ENCODE measurements at regions not wholly inside any gene's neighbourhood (a gene's known extent, or its start where the extent isn't known, plus 50 kb on each side); places are given as distances from the start of the nearest gene placed in this dataset.

DNA sequence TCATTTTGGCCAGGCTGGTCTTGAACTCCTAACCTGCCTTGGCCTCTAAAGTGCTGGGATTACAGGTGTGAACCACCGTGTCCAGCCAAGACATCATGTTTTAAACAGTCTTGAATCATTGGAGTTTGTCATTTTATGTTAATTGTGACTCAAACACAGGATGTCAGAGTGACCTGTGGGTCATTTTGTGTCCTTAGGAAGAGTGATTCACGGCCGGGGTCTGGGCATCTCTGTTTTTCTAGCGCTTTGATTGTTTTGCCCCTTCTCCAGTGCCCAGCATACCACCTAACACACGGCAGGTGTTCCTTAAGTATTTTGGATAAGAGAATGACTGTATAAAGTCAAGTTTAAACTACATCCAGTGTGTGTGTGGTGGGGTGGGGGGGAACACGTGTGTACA is 183.7 kb upstream of the KLF6 start:
- no peak overlapping the region for H3K9ac ChIP-seq (ENCODE audit: low read length in 5 of 5)
- H3K36me3 ChIP-seq (ENCODE audit: control insufficient read depth in 5 of 5, insufficient read depth in 5 of 5, low read length in 5 of 5), result no peaks in the 10 kb centered on the region
- no peak overlapping the region for H3K27ac ChIP-seq (ENCODE audit: low read depth, low read length)
- no peaks in the 10 kb centered on the region for H3K9me3 ChIP-seq (ENCODE audit: control insufficient read depth in 5 of 5, low read length in 5 of 5)
- H3K4me3 ChIP-seq (ENCODE audit: low read depth in 1 of 5, low read length in 5 of 5), result no peak overlapping the region
- H3K4me1 ChIP-seq (ENCODE audit: control insufficient read depth in 5 of 5, insufficient read depth in 5 of 5, low read length in 5 of 5), result peaks cover 0 to 15% (median 7%) of the 10 kb centered on the region in 5 donors
- H3K27me3 ChIP-seq (ENCODE audit: control insufficient read depth in 5 of 5, insufficient read depth in 4 of 5, low read length in 5 of 5), result no peaks in the 10 kb centered on the region

DNA sequence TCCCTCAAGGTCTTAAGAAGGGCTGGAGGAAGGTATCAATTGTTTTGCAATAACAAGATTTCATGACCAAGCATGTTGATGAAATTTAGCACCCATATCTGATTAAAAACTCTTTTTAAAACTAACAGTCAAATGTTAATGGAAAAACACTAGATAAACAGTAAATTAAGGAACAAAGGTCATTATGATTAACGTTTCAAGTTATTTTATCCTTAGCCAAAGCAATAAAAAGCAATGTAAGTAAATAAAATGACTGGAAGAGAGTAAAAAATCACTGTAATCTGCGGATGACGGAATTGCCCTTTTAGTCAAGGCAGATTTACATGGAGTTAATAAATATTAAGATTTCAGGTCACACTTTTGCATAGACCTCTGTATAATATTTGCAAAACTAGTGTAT is 179.5 kb upstream of the KLF6 start:
- H3K36me3 ChIP-seq (ENCODE audit: control insufficient read depth in 5 of 5, insufficient read depth in 5 of 5, low read length in 5 of 5), result no peaks in the 10 kb centered on the region
- H3K27me3 ChIP-seq (ENCODE audit: control insufficient read depth in 5 of 5, insufficient read depth in 4 of 5, low read length in 5 of 5), result no peaks in the 10 kb centered on the region
- H3K9ac ChIP-seq (ENCODE audit: low read length in 5 of 5), result no peak overlapping the region
- H3K27ac ChIP-seq (ENCODE audit: low read depth, low read length), result no peak overlapping the region
- peaks cover 0 to 12% (median 0%) of the 10 kb centered on the region in 5 donors for H3K4me1 ChIP-seq (ENCODE audit: control insufficient read depth in 5 of 5, insufficient read depth in 5 of 5, low read length in 5 of 5)
- H3K4me3 ChIP-seq (ENCODE audit: low read depth in 1 of 5, low read length in 5 of 5), result no peak overlapping the region
- no peaks in the 10 kb centered on the region for H3K9me3 ChIP-seq (ENCODE audit: control insufficient read depth in 5 of 5, low read length in 5 of 5)

GRCh38 chr10:3963191-3963673 is 178.2 kb upstream of the KLF6 start:
- Histone ChIP-seq H3K4me1 (ENCODE audit: control insufficient read depth in 5 of 5, insufficient read depth in 5 of 5, low read length in 5 of 5) (peaks cover 0 to 12% (median 0%) of the 10 kb centered on the region in 5 donors), H3K9me3 (ENCODE audit: control insufficient read depth in 5 of 5, low read length in 5 of 5) (no peaks in the 10 kb centered on the region), H3K27me3 (ENCODE audit: control insufficient read depth in 5 of 5, insufficient read depth in 4 of 5, low read length in 5 of 5) (no peaks in the 10 kb centered on the region), H3K27ac (ENCODE audit: low read depth, low read length) (no peak overlapping the region), H3K36me3 (ENCODE audit: control insufficient read depth in 5 of 5, insufficient read depth in 5 of 5, low read length in 5 of 5) (no peaks in the 10 kb centered on the region), H3K4me3 (ENCODE audit: low read depth in 1 of 5, low read length in 5 of 5) (no peak overlapping the region), H3K9ac (ENCODE audit: low read length in 5 of 5) (no peak overlapping the region)

- Histone ChIP-seq H3K9me3 (ENCODE audit: control insufficient read depth in 5 of 5, low read length in 5 of 5) (no peaks in the 10 kb centered on the region), H3K4me1 (ENCODE audit: control insufficient read depth in 5 of 5, insufficient read depth in 5 of 5, low read length in 5 of 5) (peaks cover 0 to 12% (median 0%) of the 10 kb centered on the region in 5 donors), H3K4me3 (ENCODE audit: low read depth in 1 of 5, low read length in 5 of 5) (no peak overlapping the region), H3K36me3 (ENCODE audit: control insufficient read depth in 5 of 5, insufficient read depth in 5 of 5, low read length in 5 of 5) (no peaks in the 10 kb centered on the region), H3K27ac (ENCODE audit: low read depth, low read length) (no peak overlapping the region), H3K27me3 (ENCODE audit: control insufficient read depth in 5 of 5, insufficient read depth in 4 of 5, low read length in 5 of 5) (no peaks in the 10 kb centered on the region), H3K9ac (ENCODE audit: low read length in 5 of 5) (no peak overlapping the region)
These were observed 176.1 kb upstream of the KLF6 start for GRCh38 chr10:3961082-3961481.

- peaks cover 0 to 12% (median 0%) of the 10 kb centered on the region in 5 donors for H3K4me1 ChIP-seq (ENCODE audit: control insufficient read depth in 5 of 5, insufficient read depth in 5 of 5, low read length in 5 of 5)
- no peak overlapping the region for H3K4me3 ChIP-seq (ENCODE audit: low read depth in 1 of 5, low read length in 5 of 5)
- H3K36me3 ChIP-seq (ENCODE audit: control insufficient read depth in 5 of 5, insufficient read depth in 5 of 5, low read length in 5 of 5), result no peaks in the 10 kb centered on the region
- H3K27me3 ChIP-seq (ENCODE audit: control insufficient read depth in 5 of 5, insufficient read depth in 4 of 5, low read length in 5 of 5), result no peaks in the 10 kb centered on the region
- no peak overlapping the region for H3K27ac ChIP-seq (ENCODE audit: low read depth, low read length)
- H3K9me3 ChIP-seq (ENCODE audit: control insufficient read depth in 5 of 5, low read length in 5 of 5), result no peaks in the 10 kb centered on the region
- no peak overlapping the region for H3K9ac ChIP-seq (ENCODE audit: low read length in 5 of 5)
These were observed 175.5 kb upstream of the KLF6 start for GRCh38 chr10:3960496-3960895.

DNA sequence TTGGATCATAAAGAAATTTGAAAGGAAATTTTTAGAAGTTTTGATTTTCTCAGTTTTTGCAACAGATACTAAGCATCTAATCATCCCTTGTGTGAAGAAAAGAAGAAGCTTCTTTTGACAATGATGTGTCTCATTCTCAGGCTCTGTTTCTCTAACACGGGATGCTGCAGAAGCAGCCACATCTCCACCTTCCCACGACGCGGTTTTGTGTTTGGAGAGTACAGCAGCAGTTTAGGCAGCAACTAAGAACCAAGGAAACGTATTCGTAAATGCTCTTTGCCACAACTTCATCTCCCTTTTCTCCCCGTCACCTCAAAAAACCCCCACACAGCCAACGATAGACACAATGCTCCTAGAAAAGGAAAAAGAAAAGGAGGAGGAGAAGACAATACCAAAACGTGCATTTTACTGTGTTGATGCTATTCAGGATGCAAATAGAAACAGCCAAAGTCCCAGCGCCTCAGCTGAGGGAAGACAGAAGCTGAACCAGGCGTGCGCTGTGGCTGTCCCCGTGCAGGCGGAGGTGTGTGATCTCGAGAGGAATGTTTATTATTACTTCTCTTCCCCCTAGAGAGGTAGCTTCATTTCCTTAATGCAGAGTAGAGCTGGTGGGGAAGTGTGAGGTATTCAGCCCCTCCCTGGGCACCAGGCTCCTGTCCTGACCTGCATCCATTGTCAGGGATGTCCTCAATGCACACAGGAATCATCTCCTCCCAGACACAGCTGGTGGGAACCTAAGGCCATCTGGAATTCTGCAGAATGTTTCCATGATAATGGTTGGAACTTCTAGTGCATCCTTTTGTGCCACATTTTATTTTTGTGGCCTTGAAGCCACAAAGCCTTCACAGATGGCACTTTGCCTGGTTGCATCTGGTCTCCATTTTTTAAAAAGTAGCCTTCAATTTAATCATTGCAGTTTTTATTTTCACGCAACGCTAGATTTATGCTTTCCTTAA is 174.6 kb upstream of the KLF6 start:
- no peak overlapping the region for H3K9ac ChIP-seq (ENCODE audit: low read length in 5 of 5)
- peaks cover 0 to 12% (median 0%) of the 10 kb centered on the region in 5 donors for H3K4me1 ChIP-seq (ENCODE audit: control insufficient read depth in 5 of 5, insufficient read depth in 5 of 5, low read length in 5 of 5)
- H3K4me3 ChIP-seq (ENCODE audit: low read depth in 1 of 5, low read length in 5 of 5), result no peak overlapping the region
- H3K27ac ChIP-seq (ENCODE audit: low read depth, low read length), result no peak overlapping the region
- H3K27me3 ChIP-seq (ENCODE audit: control insufficient read depth in 5 of 5, insufficient read depth in 4 of 5, low read length in 5 of 5), result no peaks in the 10 kb centered on the region
- no peaks in the 10 kb centered on the region for H3K36me3 ChIP-seq (ENCODE audit: control insufficient read depth in 5 of 5, insufficient read depth in 5 of 5, low read length in 5 of 5)
- H3K9me3 ChIP-seq (ENCODE audit: control insufficient read depth in 5 of 5, low read length in 5 of 5), result no peaks in the 10 kb centered on the region

GRCh38 chr10:3958472-3958996 is 173.5 kb upstream of the KLF6 start:
- Histone ChIP-seq H3K27me3 (ENCODE audit: control insufficient read depth in 5 of 5, insufficient read depth in 4 of 5, low read length in 5 of 5) (no peaks in the 10 kb centered on the region), H3K36me3 (ENCODE audit: control insufficient read depth in 5 of 5, insufficient read depth in 5 of 5, low read length in 5 of 5) (no peaks in the 10 kb centered on the region), H3K4me1 (ENCODE audit: control insufficient read depth in 5 of 5, insufficient read depth in 5 of 5, low read length in 5 of 5) (peaks cover 0 to 12% (median 0%) of the 10 kb centered on the region in 5 donors), H3K27ac (ENCODE audit: low read depth, low read length) (no peak overlapping the region), H3K4me3 (ENCODE audit: low read depth in 1 of 5, low read length in 5 of 5) (no peak overlapping the region), H3K9ac (ENCODE audit: low read length in 5 of 5) (no peak overlapping the region), H3K9me3 (ENCODE audit: control insufficient read depth in 5 of 5, low read length in 5 of 5) (no peaks in the 10 kb centered on the region)

GRCh38 chr10:3955955-3956617 is 171.1 kb upstream of the KLF6 start:
- Histone ChIP-seq H3K4me1 (ENCODE audit: control insufficient read depth in 5 of 5, insufficient read depth in 5 of 5, low read length in 5 of 5) (peaks cover 0 to 6% (median 0%) of the 10 kb centered on the region in 5 donors), H3K27ac (ENCODE audit: low read depth, low read length) (no peak overlapping the region), H3K9ac (ENCODE audit: low read length in 5 of 5) (no peak overlapping the region), H3K27me3 (ENCODE audit: control insufficient read depth in 5 of 5, insufficient read depth in 4 of 5, low read length in 5 of 5) (no peaks in the 10 kb centered on the region), H3K9me3 (ENCODE audit: control insufficient read depth in 5 of 5, low read length in 5 of 5) (no peaks in the 10 kb centered on the region), H3K4me3 (ENCODE audit: low read depth in 1 of 5, low read length in 5 of 5) (no peak overlapping the region), H3K36me3 (ENCODE audit: control insufficient read depth in 5 of 5, insufficient read depth in 5 of 5, low read length in 5 of 5) (no peaks in the 10 kb centered on the region)

- no peaks in the 10 kb centered on the region for H3K27me3 ChIP-seq (ENCODE audit: control insufficient read depth in 5 of 5, insufficient read depth in 4 of 5, low read length in 5 of 5)
- no peak overlapping the region for H3K4me3 ChIP-seq (ENCODE audit: low read depth in 1 of 5, low read length in 5 of 5)
- H3K9ac ChIP-seq (ENCODE audit: low read length in 5 of 5), result no peak overlapping the region
- no peak overlapping the region for H3K27ac ChIP-seq (ENCODE audit: low read depth, low read length)
- H3K4me1 ChIP-seq (ENCODE audit: control insufficient read depth in 5 of 5, insufficient read depth in 5 of 5, low read length in 5 of 5), result peaks cover 0 to 6% (median 0%) of the 10 kb centered on the region in 5 donors
- H3K36me3 ChIP-seq (ENCODE audit: control insufficient read depth in 5 of 5, insufficient read depth in 5 of 5, low read length in 5 of 5), result no peaks in the 10 kb centered on the region
- no peaks in the 10 kb centered on the region for H3K9me3 ChIP-seq (ENCODE audit: control insufficient read depth in 5 of 5, low read length in 5 of 5)
These were observed 170.5 kb upstream of the KLF6 start for GRCh38 chr10:3955493-3955892.

DNA sequence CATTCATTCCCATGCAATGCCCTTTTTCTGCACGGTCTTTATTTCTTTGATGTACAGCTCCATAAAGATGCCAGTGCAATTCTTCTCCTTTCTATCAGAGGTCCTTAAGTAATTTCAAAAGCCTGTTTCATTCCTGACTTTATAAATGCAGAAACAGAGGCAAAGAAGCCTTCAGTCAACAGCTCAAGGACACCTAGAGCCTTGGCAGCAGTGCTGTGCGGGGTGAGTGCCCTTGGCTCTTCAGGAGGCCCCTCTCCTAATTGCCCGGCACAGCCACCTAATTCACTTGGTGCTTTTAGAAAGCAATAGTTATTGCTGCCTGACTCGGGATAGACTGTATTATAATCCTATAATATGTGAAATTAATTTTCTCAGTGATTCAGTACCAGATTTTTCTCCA is 169.6 kb upstream of the KLF6 start:
- no peak overlapping the region for H3K9ac ChIP-seq (ENCODE audit: low read length in 5 of 5)
- peaks cover 0 to 6% (median 0%) of the 10 kb centered on the region in 5 donors for H3K4me1 ChIP-seq (ENCODE audit: control insufficient read depth in 5 of 5, insufficient read depth in 5 of 5, low read length in 5 of 5)
- no peak overlapping the region for H3K27ac ChIP-seq (ENCODE audit: low read depth, low read length)
- no peak overlapping the region for H3K4me3 ChIP-seq (ENCODE audit: low read depth in 1 of 5, low read length in 5 of 5)
- H3K9me3 ChIP-seq (ENCODE audit: control insufficient read depth in 5 of 5, low read length in 5 of 5), result no peaks in the 10 kb centered on the region
- H3K27me3 ChIP-seq (ENCODE audit: control insufficient read depth in 5 of 5, insufficient read depth in 4 of 5, low read length in 5 of 5), result no peaks in the 10 kb centered on the region
- H3K36me3 ChIP-seq (ENCODE audit: control insufficient read depth in 5 of 5, insufficient read depth in 5 of 5, low read length in 5 of 5), result no peaks in the 10 kb centered on the region
